Right atrium auricular region (tissue), 2 donors: ENCODE measurements at regions not wholly inside any gene's neighbourhood (a gene's known extent, or its start where the extent isn't known, plus 50 kb on each side); places are given as distances from the start of the nearest gene placed in this dataset.

Experiments
- DNase-seq: peaks from one replicate; pipeline ENCODE4 v3.0.0-alpha.2; 2019; ENCODE audit warnings: low spot score
- H3K27ac ChIP-seq, 2 donors: fragments of 200-600 bp; sonication (generic); 1 replicate in 1 of 2; 2 replicates in 1 of 2; pipeline ENCODE4 v1.5.1; 2016 to 2019
- H3K27me3 ChIP-seq, 2 donors: fragments of 200-600 bp; sonication (generic); one replicate each; pipeline versions ENCODE4 v1.5.1 to v1.6.0; 2017 to 2019
- H3K36me3 ChIP-seq: fragments of 200-600 bp; sonication (generic); one replicate; pipeline ENCODE4 v1.5.1; 2016
- H3K4me1 ChIP-seq, 2 donors: fragments of 200-600 bp; sonication (generic); one replicate each; pipeline versions ENCODE4 v1.5.1 to v1.6.0; 2017 to 2019
- H3K4me3 ChIP-seq, 2 donors: fragments of 200-600 bp; sonication (generic); 1 replicate in 1 of 2; 2 replicates in 1 of 2; pipeline ENCODE4 v1.5.1; 2017 to 2019; ENCODE audit warnings: mild to moderate bottlenecking in 1 of 2, moderate library complexity in 1 of 2
- H3K9me3 ChIP-seq, 2 donors: fragments of 200-600 bp; sonication (generic); one replicate each; pipeline ENCODE4 v1.5.1; 2019
- CTCF ChIP-seq, 2 donors: fragments of 200-600 bp; sonication (generic); IDR thresholded peaks; one replicate each; pipeline ENCODE4 v1.5.1; 2019; ENCODE audit warnings: antibody characterized with exemption in 2 of 2

- no peak for TF ChIP-seq CTCF (IDR thresholded peaks at IDR 0.05)
- Histone ChIP-seq H3K9me3 (no peaks in the 10 kb centered on the region), H3K4me1 (no peaks in the 10 kb centered on the region), H3K27ac (no peak overlapping the region), H3K27me3 (no peaks in the 10 kb centered on the region), H3K4me3 (no peak overlapping the region), H3K36me3 (no peaks in the 10 kb centered on the region)
- DNase-seq, result no peak
Observed at GRCh38 chr18:73212442-73212841, 344.7 kb upstream of the NETO1 start.

- DNase-seq, result no peak
- no peak for TF ChIP-seq CTCF (IDR thresholded peaks at IDR 0.05)
- H3K36me3 ChIP-seq, result no peaks in the 10 kb centered on the region
- H3K27ac ChIP-seq, result no peak overlapping the region
- H3K9me3 ChIP-seq, result no peaks in the 10 kb centered on the region
- H3K27me3 ChIP-seq, result no peaks in the 10 kb centered on the region
- no peak overlapping the region for H3K4me3 ChIP-seq
- H3K4me1 ChIP-seq, result no peaks in the 10 kb centered on the region
Observed at GRCh38 chr18:73201940-73202339, 334.2 kb upstream of the NETO1 start.

GRCh38 chr18:73199151-73199550 lies 331.4 kb upstream of the NETO1 start:
- Histone ChIP-seq H3K36me3 (no peaks in the 10 kb centered on the region), H3K4me1 (no peaks in the 10 kb centered on the region), H3K9me3 (no peaks in the 10 kb centered on the region), H3K4me3 (no peak overlapping the region), H3K27me3 (no peaks in the 10 kb centered on the region), H3K27ac (no peak overlapping the region)
- no peak for DNase-seq
- TF ChIP-seq CTCF (IDR thresholded peaks at IDR 0.05), result no peak

GRCh38 chr18:73189718-73190117 lies 321.9 kb upstream of the NETO1 start:
- no peak for TF ChIP-seq CTCF (IDR thresholded peaks at IDR 0.05)
- H3K27me3 ChIP-seq, result no peaks in the 10 kb centered on the region
- H3K27ac ChIP-seq, result no peak overlapping the region
- no peak for DNase-seq
- no peak overlapping the region for H3K4me3 ChIP-seq
- no peaks in the 10 kb centered on the region for H3K4me1 ChIP-seq
- H3K36me3 ChIP-seq, result no peaks in the 10 kb centered on the region
- no peaks in the 10 kb centered on the region for H3K9me3 ChIP-seq

GRCh38 chr18:73168236-73168635 lies 300.4 kb upstream of the NETO1 start:
- Histone ChIP-seq H3K36me3 (no peaks in the 10 kb centered on the region), H3K9me3 (no peaks in the 10 kb centered on the region), H3K4me1 (no peaks in the 10 kb centered on the region), H3K27me3 (no peaks in the 10 kb centered on the region), H3K27ac (no peak overlapping the region), H3K4me3 (no peak overlapping the region)
- no peak for DNase-seq
- no peak for TF ChIP-seq CTCF (IDR thresholded peaks at IDR 0.05)

- no peak for DNase-seq
- Histone ChIP-seq H3K4me3 (no peak overlapping the region), H3K27ac (no peak overlapping the region), H3K36me3 (no peaks in the 10 kb centered on the region), H3K4me1 (no peaks in the 10 kb centered on the region), H3K27me3 (no peaks in the 10 kb centered on the region), H3K9me3 (no peaks in the 10 kb centered on the region)
- no peak for TF ChIP-seq CTCF (IDR thresholded peaks at IDR 0.05)
Observed at GRCh38 chr18:73164430-73164829, 296.6 kb upstream of the NETO1 start.
